ENCODE measurements at regions not wholly inside any gene's neighbourhood (a gene's known extent, or its start where the extent isn't known, plus 50 kb on each side); places are given as distances from the start of the nearest gene placed in this dataset.

- DNase-seq (ENCODE audit: insufficient read length) (no peak), FAIRE-seq (no peak)
- TF ChIP-seq TAF1 (IDR thresholded peaks at IDR 0.05; ENCODE audit: borderline replicate concordance, low read depth, low read length): no peak
- no peak for TF ChIP-seq POLR2AphosphoS5 (IDR thresholded peaks at IDR 0.05; ENCODE audit: low read depth, low read length)
- TF ChIP-seq POLR2A (IDR thresholded peaks at IDR 0.05; ENCODE audit: low read depth, low read length): no peak
Observed at GRCh38 chr2:183408562-183408961, 284.3 kb downstream of the NUP35 start.

GRCh38 chr2:183409662-183410061, 285.4 kb downstream of the NUP35 start:
- FAIRE-seq (no peak), DNase-seq (ENCODE audit: insufficient read length) (no peak)
- TF ChIP-seq TAF1 (IDR thresholded peaks at IDR 0.05; ENCODE audit: borderline replicate concordance, low read depth, low read length) (no peak), POLR2A (IDR thresholded peaks at IDR 0.05; ENCODE audit: low read depth, low read length) (no peak), POLR2AphosphoS5 (IDR thresholded peaks at IDR 0.05; ENCODE audit: low read depth, low read length) (no peak)

- FAIRE-seq (no peak), DNase-seq (ENCODE audit: insufficient read length) (no peak)
- TF ChIP-seq POLR2AphosphoS5 (IDR thresholded peaks at IDR 0.05; ENCODE audit: low read depth, low read length) (no peak), TAF1 (IDR thresholded peaks at IDR 0.05; ENCODE audit: borderline replicate concordance, low read depth, low read length) (no peak), POLR2A (IDR thresholded peaks at IDR 0.05; ENCODE audit: low read depth, low read length) (no peak)
Observed at GRCh38 chr2:183416753-183417152, 292.5 kb downstream of the NUP35 start.

- TF ChIP-seq TAF1 (IDR thresholded peaks at IDR 0.05; ENCODE audit: borderline replicate concordance, low read depth, low read length) (no peak), POLR2A (IDR thresholded peaks at IDR 0.05; ENCODE audit: low read depth, low read length) (no peak), POLR2AphosphoS5 (IDR thresholded peaks at IDR 0.05; ENCODE audit: low read depth, low read length) (no peak)
- no peak for DNase-seq (ENCODE audit: insufficient read length)
- no peak for FAIRE-seq
Observed at GRCh38 chr2:183426825-183427224, 302.6 kb downstream of the NUP35 start.

- TF ChIP-seq POLR2A (IDR thresholded peaks at IDR 0.05; ENCODE audit: low read depth, low read length): no peak
- no peak for TF ChIP-seq POLR2AphosphoS5 (IDR thresholded peaks at IDR 0.05; ENCODE audit: low read depth, low read length)
- TF ChIP-seq TAF1 (IDR thresholded peaks at IDR 0.05; ENCODE audit: borderline replicate concordance, low read depth, low read length): no peak
- FAIRE-seq (no peak), DNase-seq (ENCODE audit: insufficient read length) (no peak)
Observed at GRCh38 chr2:183427558-183427957, 303.3 kb downstream of the NUP35 start.

- no peak for TF ChIP-seq POLR2A (IDR thresholded peaks at IDR 0.05; ENCODE audit: low read depth, low read length)
- TF ChIP-seq POLR2AphosphoS5 (IDR thresholded peaks at IDR 0.05; ENCODE audit: low read depth, low read length): no peak
- no peak for TF ChIP-seq TAF1 (IDR thresholded peaks at IDR 0.05; ENCODE audit: borderline replicate concordance, low read depth, low read length)
- DNase-seq (ENCODE audit: insufficient read length): no peak
- no peak for FAIRE-seq
Observed at GRCh38 chr2:183428881-183429280, 304.6 kb downstream of the NUP35 start.

- no peak for TF ChIP-seq TAF1 (IDR thresholded peaks at IDR 0.05; ENCODE audit: borderline replicate concordance, low read depth, low read length)
- no peak for TF ChIP-seq POLR2A (IDR thresholded peaks at IDR 0.05; ENCODE audit: low read depth, low read length)
- no peak for TF ChIP-seq POLR2AphosphoS5 (IDR thresholded peaks at IDR 0.05; ENCODE audit: low read depth, low read length)
- FAIRE-seq: no peak
- DNase-seq (ENCODE audit: insufficient read length): no peak
Observed at GRCh38 chr2:183438541-183438940, 314.3 kb downstream of the NUP35 start.

GRCh38 chr2:183455056-183455455, 330.8 kb downstream of the NUP35 start:
- TF ChIP-seq POLR2A (IDR thresholded peaks at IDR 0.05; ENCODE audit: low read depth, low read length): no peak
- TF ChIP-seq TAF1 (IDR thresholded peaks at IDR 0.05; ENCODE audit: borderline replicate concordance, low read depth, low read length): no peak
- no peak for TF ChIP-seq POLR2AphosphoS5 (IDR thresholded peaks at IDR 0.05; ENCODE audit: low read depth, low read length)
- FAIRE-seq (no peak), DNase-seq (ENCODE audit: insufficient read length) (no peak)

- no peak for TF ChIP-seq POLR2AphosphoS5 (IDR thresholded peaks at IDR 0.05; ENCODE audit: low read depth, low read length)
- TF ChIP-seq POLR2A (IDR thresholded peaks at IDR 0.05; ENCODE audit: low read depth, low read length): no peak
- TF ChIP-seq TAF1 (IDR thresholded peaks at IDR 0.05; ENCODE audit: borderline replicate concordance, low read depth, low read length): no peak
- FAIRE-seq: no peak
- no peak for DNase-seq (ENCODE audit: insufficient read length)
Observed at GRCh38 chr2:183456177-183456576, 331.9 kb downstream of the NUP35 start.

- TF ChIP-seq POLR2A (IDR thresholded peaks at IDR 0.05; ENCODE audit: low read depth, low read length) (no peak), TAF1 (IDR thresholded peaks at IDR 0.05; ENCODE audit: borderline replicate concordance, low read depth, low read length) (no peak), POLR2AphosphoS5 (IDR thresholded peaks at IDR 0.05; ENCODE audit: low read depth, low read length) (no peak)
- no peak for FAIRE-seq
- no peak for DNase-seq (ENCODE audit: insufficient read length)
Observed at GRCh38 chr2:183458460-183458859, 334.2 kb downstream of the NUP35 start.

- FAIRE-seq (no peak), DNase-seq (ENCODE audit: insufficient read length) (no peak)
- no peak for TF ChIP-seq POLR2A (IDR thresholded peaks at IDR 0.05; ENCODE audit: low read depth, low read length)
- no peak for TF ChIP-seq TAF1 (IDR thresholded peaks at IDR 0.05; ENCODE audit: borderline replicate concordance, low read depth, low read length)
- TF ChIP-seq POLR2AphosphoS5 (IDR thresholded peaks at IDR 0.05; ENCODE audit: low read depth, low read length): no peak
Observed at GRCh38 chr2:183459466-183459865, 335.2 kb downstream of the NUP35 start.

- DNase-seq (ENCODE audit: insufficient read length) (no peak), FAIRE-seq (no peak)
- TF ChIP-seq POLR2AphosphoS5 (IDR thresholded peaks at IDR 0.05; ENCODE audit: low read depth, low read length): no peak
- no peak for TF ChIP-seq POLR2A (IDR thresholded peaks at IDR 0.05; ENCODE audit: low read depth, low read length)
- TF ChIP-seq TAF1 (IDR thresholded peaks at IDR 0.05; ENCODE audit: borderline replicate concordance, low read depth, low read length): no peak
Observed at GRCh38 chr2:183463821-183464220, 339.6 kb downstream of the NUP35 start.

GRCh38 chr2:183465048-183465447, 340.8 kb downstream of the NUP35 start:
- TF ChIP-seq TAF1 (IDR thresholded peaks at IDR 0.05; ENCODE audit: borderline replicate concordance, low read depth, low read length): no peak
- no peak for DNase-seq (ENCODE audit: insufficient read length)
- no peak for FAIRE-seq
